ENCODE measurements at regions not wholly inside any gene's neighbourhood (a gene's known extent, or its start where the extent isn't known, plus 50 kb on each side); places are given as distances from the start of the nearest gene placed in this dataset.

GRCh38 chr21:15366555-15366954, 301.8 kb upstream of the NRIP1 start:
- Histone ChIP-seq H3K56ac (ENCODE audit: extremely low read depth, insufficient read depth, low read length) (no peak overlapping the region), H3K4me1 (ENCODE audit: control insufficient read depth, insufficient read depth, low read length) (no peaks in the 10 kb centered on the region), H4K91ac (ENCODE audit: insufficient read depth, low read depth, low read length) (no peak overlapping the region), H3K18ac (ENCODE audit: low read depth, low read length) (no peak overlapping the region), H3K14ac (replicated peaks; ENCODE audit: low read depth, low read length) (no peak overlapping the region), H2BK120ac (ENCODE audit: low read depth, low read length) (no peak overlapping the region), H2AK9ac (replicated peaks; ENCODE audit: low read depth, low read length, poor library complexity) (no peak overlapping the region), H3K9ac (ENCODE audit: low read depth, low read length) (no peak overlapping the region), H4K8ac (ENCODE audit: low read depth in 2 of 2, low read length in 2 of 2) (no peak overlapping the region), H2BK20ac (ENCODE audit: low read depth, low read length) (no peak overlapping the region), H2BK15ac (ENCODE audit: low read depth, low read length) (no peak overlapping the region), H3K27ac (ENCODE audit: insufficient read depth, low read length) (no peak overlapping the region), H3K4me3 (ENCODE audit: insufficient read depth, low read depth, low read length) (no peak overlapping the region), H3K36me3 (ENCODE audit: control insufficient read depth, insufficient read depth, low read length) (no peaks in the 10 kb centered on the region), H2AK5ac (ENCODE audit: low read depth, low read length) (no peak overlapping the region), H4K5ac (ENCODE audit: low read depth, low read length) (no peak overlapping the region), H3K23ac (ENCODE audit: low read depth, low read length) (no peak overlapping the region), H3K79me1 (ENCODE audit: low read depth in 1 of 2, low read length in 2 of 2) (no peaks in the 10 kb centered on the region), H4K20me1 (ENCODE audit: insufficient read depth, low read length) (no peaks in the 10 kb centered on the region), H3K9me1 (ENCODE audit: insufficient read depth, low read length) (no peaks in the 10 kb centered on the region), H3K9me3 (ENCODE audit: control insufficient read depth, insufficient read depth, low read length) (no peaks in the 10 kb centered on the region), H3K4ac (ENCODE audit: low read depth, low read length) (no peak overlapping the region), H3K4me2 (ENCODE audit: low read depth, low read length) (no peak overlapping the region), H3K27me3 (ENCODE audit: control insufficient read depth, insufficient read depth, low read length) (no peaks in the 10 kb centered on the region), H2AFZ (replicated peaks; ENCODE audit: low read length, poor library complexity) (no peak overlapping the region), H2BK5ac (ENCODE audit: low read depth, low read length, poor library complexity, severe bottlenecking) (no peak overlapping the region)
- 17% methylated on average over 1 of the region's 1 CpG; no CpG with 5 or more reads in 1 of the 2 experiments for WGBS, 2 experiments (ENCODE audit: extremely low coverage in 2 of 2, insufficient read length in 1 of 2)
- dilution Hi-C loops (cut with HindIII; ENCODE audit: low sequenced_read_pairs, unreplicated experiment): no loop called here
- in situ Hi-C loops (cut with MboI; ENCODE audit: low sequenced_read_pairs): no loop called here
- DNase-seq (no peak), ATAC-seq (ENCODE audit: low read depth) (no peak)
- BruUV-seq (replicated peaks): no TSS peak
- POLR2A ChIA-PET (ENCODE audit: unreplicated experiment): no interaction called here
- TF ChIP-seq FOS (IDR thresholded peaks at IDR 0.05; ENCODE audit: low read depth, low read length) (no peak), POLR2A (IDR thresholded peaks at IDR 0.05; ENCODE audit: low read depth, low read length) (no peak), ELK1 (IDR thresholded peaks at IDR 0.05; ENCODE audit: borderline replicate concordance, low read depth, low read length) (no peak), BHLHE40 (IDR thresholded peaks at IDR 0.05; ENCODE audit: low read depth, low read length) (no peak), MAFK (IDR thresholded peaks at IDR 0.05; ENCODE audit: low read depth, low read length) (no peak)
- intact Hi-C loops (cut with micrococcal nuclease): no loop called here
- CTCF ChIA-PET: no interaction called here

All from IMR-90 (cell line).